SK-N-SH (cell line): ENCODE measurements at regions not wholly inside any gene's neighbourhood (a gene's known extent, or its start where the extent isn't known, plus 50 kb on each side); places are given as distances from the start of the nearest gene placed in this dataset.

ENCODE experiments used
- CTCF ChIA-PET: fragments of 300-600, 350-600 bp; formaldehyde crosslinking; extraction: SDS; loops from one replicate; lab custom pipeline; 2021; lab: Yijun Ruan, JAX
- POLR2A ChIA-PET: fragments of 350-600 bp; sonication (Branson Sonifier 250); formaldehyde crosslinking; extraction: SDS; loops from one replicate; lab custom pipeline; 2020; ENCODE audit warnings: antibody characterized with exemption, inconsistent platforms; lab: Yijun Ruan, JAX
- DNase-seq: peaks from one replicate; pipeline ENCODE4 v3.0.0; 2012
- H2AFZ ChIP-seq: fragments of 200-600 bp; sonication (generic); 2 replicates; pipeline ENCODE4 v1.8.1; 2016; ENCODE audit warnings: antibody characterized with exemption, mild to moderate bottlenecking, low read depth
- H3F3A ChIP-seq: fragments of 200-600 bp; sonication (generic); replicated peaks from 2 replicates; pipeline ENCODE3; 2016; ENCODE audit warnings: antibody characterized with exemption, mild to moderate bottlenecking; ENCODE audit not compliant: insufficient read depth
- H3K27ac ChIP-seq, 2 experiments: fragments of 200-500 bp in 1 of 2; fragments of 200-600 bp in 1 of 2; sonication (Bioruptor generic) in 1 of 2; sonication (generic), shearing (Covaris generic) in 1 of 2; 2 replicates each; pipeline versions ENCODE4 v1.5.1 to v1.6.1; 2014 to 2016; ENCODE audit warnings: low read depth in 2 of 2, inconsistent platforms in 1 of 2, low read length in 1 of 2, mild to moderate bottlenecking in 1 of 2, mixed read lengths in 1 of 2
- H3K27me3 ChIP-seq: fragments of 200-600 bp; sonication (generic), shearing (Covaris generic); 2 replicates; pipeline ENCODE4 v1.6.1; 2016; ENCODE audit warnings: mixed run types; ENCODE audit not compliant: insufficient read depth
- H3K36me3 ChIP-seq, 2 experiments: fragments of 200-500 bp in 1 of 2; fragments of 200-600 bp in 1 of 2; sonication (Bioruptor generic) in 1 of 2; sonication (generic) in 1 of 2; replicated peaks in 1 of 2; 2 replicates each; pipeline versions ENCODE3 to v1.5.1; 2014 to 2016; ENCODE audit warnings: low read length in 1 of 2, mild to moderate bottlenecking in 1 of 2; ENCODE audit not compliant: insufficient read depth in 2 of 2, control insufficient read depth in 1 of 2
- H3K4me1 ChIP-seq, 2 experiments: fragments of 200-500 bp in 1 of 2; fragments of 200-600 bp in 1 of 2; sonication (Bioruptor generic) in 1 of 2; sonication (generic), shearing (Covaris generic) in 1 of 2; 2 replicates each; pipeline versions ENCODE4 v1.5.1 to v1.6.1; 2014 to 2016; ENCODE audit warnings: low read depth in 1 of 2, low read length in 1 of 2, mixed run types in 1 of 2; ENCODE audit not compliant: insufficient read depth in 2 of 2, control insufficient read depth in 1 of 2
- H3K4me2 ChIP-seq: fragments of 200-600 bp; sonication (generic), shearing (Covaris generic); 2 replicates; pipeline ENCODE4 v1.6.1; 2017; ENCODE audit warnings: mixed run types
- H3K4me3 ChIP-seq, 2 experiments: fragments of 200-500 bp in 1 of 2; fragments of 200-600 bp in 1 of 2; sonication (Bioruptor generic) in 1 of 2; sonication (generic), shearing (Covaris generic) in 1 of 2; 2 replicates each; pipeline versions ENCODE4 v1.5.1 to v1.8.1; 2014 to 2016; ENCODE audit warnings: low read depth in 2 of 2, inconsistent platforms in 1 of 2, low read length in 1 of 2, mild to moderate bottlenecking in 1 of 2, mixed read lengths in 1 of 2, moderate library complexity in 1 of 2
- H3K79me2 ChIP-seq: fragments of 200-600 bp; sonication (generic); 2 replicates; pipeline ENCODE4 v1.8.1; 2017; ENCODE audit warnings: mild to moderate bottlenecking; ENCODE audit not compliant: insufficient read depth
- H3K9ac ChIP-seq: fragments of 200-600 bp; sonication (generic); 2 replicates; pipeline ENCODE4 v1.6.1; 2017; ENCODE audit warnings: mixed run types
- H3K9me2 ChIP-seq: fragments of 200-600 bp; sonication (generic); 2 replicates; pipeline ENCODE4 v1.6.1; 2017; ENCODE audit warnings: mixed run types
- H3K9me3 ChIP-seq: fragments of 200-600 bp; sonication (generic); 2 replicates; pipeline ENCODE4 v1.6.1; 2017; ENCODE audit warnings: mixed run types, mild to moderate bottlenecking, moderate library complexity
- H4K20me1 ChIP-seq: fragments of 200-600 bp; sonication (generic); 2 replicates; pipeline ENCODE4 v1.6.1; 2017; ENCODE audit warnings: mild to moderate bottlenecking, mixed run types; ENCODE audit not compliant: insufficient read depth
- EP300 ChIP-seq, 2 experiments: IDR thresholded peaks; 2 replicates each; pipeline versions ENCODE4 v1.4.0 to v1.6.1; 2012; ENCODE audit warnings: borderline replicate concordance in 1 of 2, low read depth in 1 of 2, low read length in 1 of 2
- FOSL2 ChIP-seq: IDR thresholded peaks from 2 replicates; pipeline ENCODE4 v1.4.0; 2012; ENCODE audit warnings: low read depth, mild to moderate bottlenecking, moderate library complexity, borderline replicate concordance
- GATA2 ChIP-seq: sonication (generic); formaldehyde crosslinking; IDR thresholded peaks from 2 replicates; pipeline ENCODE4 v1.5.0; 2020; ENCODE audit warnings: mild to moderate bottlenecking, missing genetic modification reagents
- POLR2AphosphoS5 ChIP-seq: IDR thresholded peaks from 2 replicates; pipeline ENCODE4 v1.6.1; 2012; ENCODE audit warnings: low read depth, low read length
- SIN3A ChIP-seq: IDR thresholded peaks from 2 replicates; pipeline ENCODE4 v1.6.1; 2012; ENCODE audit warnings: low read depth, mild to moderate bottlenecking, low read length, moderate library complexity, borderline replicate concordance
- TAF1 ChIP-seq: IDR thresholded peaks from 2 replicates; pipeline ENCODE4 v1.6.1; 2012; ENCODE audit warnings: low read depth, mild to moderate bottlenecking, low read length, moderate library complexity, borderline replicate concordance
- WGBS: methylation state at CpG from one replicate; pipeline ENCODE4 v1.1.6; 2017; ENCODE audit warnings: low lambda C conversion rate; 5-methylcytosine and 5-hydroxymethylcytosine counted together
- TF ChIP-seq, protein P1 (sequence below): IDR thresholded peaks from 2 replicates; pipeline ENCODE4 v1.6.1; 2012; ENCODE audit warnings: mild to moderate bottlenecking, low read depth, low read length, moderate library complexity
- TF ChIP-seq, protein P2 (sequence below): fragments of 200-600 bp; sonication (generic); IDR thresholded peaks from 2 replicates; pipeline ENCODE4 v1.6.1; 2017; ENCODE audit warnings: antibody characterized with exemption, mild to moderate bottlenecking, moderate library complexity
- TF ChIP-seq, protein P3 (sequence below): IDR thresholded peaks from 2 replicates; pipeline ENCODE4; 2012
- TF ChIP-seq, protein P4 (sequence below): IDR thresholded peaks from 2 replicates; pipeline ENCODE4 v1.4.0; 2012; ENCODE audit warnings: low read depth
- TF ChIP-seq, protein P5 (sequence below): fragments of 150-350 bp; IDR thresholded peaks from 2 replicates; pipeline ENCODE4 v1.6.1; 2016; ENCODE audit warnings: mild to moderate bottlenecking, low read depth, low read length

DNA sequence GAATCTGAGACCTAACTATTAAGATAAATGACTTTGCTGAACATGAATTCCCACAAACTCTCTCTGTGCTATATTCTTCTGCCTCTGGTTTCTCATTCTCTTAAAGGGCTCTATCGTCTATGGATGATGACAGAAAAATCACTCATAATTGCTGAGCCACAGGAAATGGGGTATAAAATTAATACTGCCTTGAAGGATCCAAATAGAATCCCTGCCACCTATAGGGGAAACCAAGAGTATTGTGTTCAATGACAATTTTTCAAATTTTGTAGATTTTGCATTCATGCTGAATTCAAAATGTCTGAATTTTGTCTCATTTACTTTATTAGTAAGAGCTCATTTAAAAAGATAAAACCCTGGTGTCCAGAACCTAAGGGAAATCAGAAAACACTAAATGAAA lies 235.8 kb downstream of the RBM43 start (continued):
- TF ChIP-seq EP300 (IDR thresholded peaks at IDR 0.05; ENCODE audit: borderline replicate concordance in 1 of 2, low read depth in 1 of 2, low read length in 1 of 2) (no peak), POLR2AphosphoS5 (no peak)
- TF ChIP-seq, protein P1, sequence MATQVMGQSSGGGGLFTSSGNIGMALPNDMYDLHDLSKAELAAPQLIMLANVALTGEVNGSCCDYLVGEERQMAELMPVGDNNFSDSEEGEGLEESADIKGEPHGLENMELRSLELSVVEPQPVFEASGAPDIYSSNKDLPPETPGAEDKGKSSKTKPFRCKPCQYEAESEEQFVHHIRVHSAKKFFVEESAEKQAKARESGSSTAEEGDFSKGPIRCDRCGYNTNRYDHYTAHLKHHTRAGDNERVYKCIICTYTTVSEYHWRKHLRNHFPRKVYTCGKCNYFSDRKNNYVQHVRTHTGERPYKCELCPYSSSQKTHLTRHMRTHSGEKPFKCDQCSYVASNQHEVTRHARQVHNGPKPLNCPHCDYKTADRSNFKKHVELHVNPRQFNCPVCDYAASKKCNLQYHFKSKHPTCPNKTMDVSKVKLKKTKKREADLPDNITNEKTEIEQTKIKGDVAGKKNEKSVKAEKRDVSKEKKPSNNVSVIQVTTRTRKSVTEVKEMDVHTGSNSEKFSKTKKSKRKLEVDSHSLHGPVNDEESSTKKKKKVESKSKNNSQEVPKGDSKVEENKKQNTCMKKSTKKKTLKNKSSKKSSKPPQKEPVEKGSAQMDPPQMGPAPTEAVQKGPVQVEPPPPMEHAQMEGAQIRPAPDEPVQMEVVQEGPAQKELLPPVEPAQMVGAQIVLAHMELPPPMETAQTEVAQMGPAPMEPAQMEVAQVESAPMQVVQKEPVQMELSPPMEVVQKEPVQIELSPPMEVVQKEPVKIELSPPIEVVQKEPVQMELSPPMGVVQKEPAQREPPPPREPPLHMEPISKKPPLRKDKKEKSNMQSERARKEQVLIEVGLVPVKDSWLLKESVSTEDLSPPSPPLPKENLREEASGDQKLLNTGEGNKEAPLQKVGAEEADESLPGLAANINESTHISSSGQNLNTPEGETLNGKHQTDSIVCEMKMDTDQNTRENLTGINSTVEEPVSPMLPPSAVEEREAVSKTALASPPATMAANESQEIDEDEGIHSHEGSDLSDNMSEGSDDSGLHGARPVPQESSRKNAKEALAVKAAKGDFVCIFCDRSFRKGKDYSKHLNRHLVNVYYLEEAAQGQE, result no peak

DNA sequence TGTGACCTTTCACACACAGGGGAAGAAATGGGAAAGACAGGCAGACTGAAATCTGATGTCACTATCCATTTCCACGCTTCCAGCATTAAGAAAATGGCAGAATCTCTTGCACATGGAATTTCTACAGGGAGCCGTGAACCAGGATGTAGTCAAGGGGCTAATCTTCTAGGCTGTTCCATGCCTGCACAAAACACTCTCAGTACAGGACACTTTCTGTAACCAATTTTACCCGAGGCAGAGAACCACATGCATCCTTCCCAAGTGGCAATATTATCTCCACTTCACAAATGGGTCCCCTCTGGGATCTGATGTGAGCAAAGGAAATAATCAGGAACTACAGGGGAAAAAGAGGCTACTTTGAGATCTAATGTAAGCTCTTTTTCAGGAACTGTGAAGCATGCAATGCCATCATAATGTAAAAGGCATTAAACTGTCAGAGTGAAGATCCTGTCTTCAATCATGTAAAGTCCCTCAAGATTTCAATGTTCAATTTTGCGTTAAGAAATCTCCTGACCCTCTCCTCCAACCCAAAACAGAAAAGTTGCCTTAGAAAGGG lies 236.9 kb downstream of the RBM43 start:
- DNase-seq, result no peak
- TF ChIP-seq TAF1, result no peak
- TF ChIP-seq, protein P2, sequence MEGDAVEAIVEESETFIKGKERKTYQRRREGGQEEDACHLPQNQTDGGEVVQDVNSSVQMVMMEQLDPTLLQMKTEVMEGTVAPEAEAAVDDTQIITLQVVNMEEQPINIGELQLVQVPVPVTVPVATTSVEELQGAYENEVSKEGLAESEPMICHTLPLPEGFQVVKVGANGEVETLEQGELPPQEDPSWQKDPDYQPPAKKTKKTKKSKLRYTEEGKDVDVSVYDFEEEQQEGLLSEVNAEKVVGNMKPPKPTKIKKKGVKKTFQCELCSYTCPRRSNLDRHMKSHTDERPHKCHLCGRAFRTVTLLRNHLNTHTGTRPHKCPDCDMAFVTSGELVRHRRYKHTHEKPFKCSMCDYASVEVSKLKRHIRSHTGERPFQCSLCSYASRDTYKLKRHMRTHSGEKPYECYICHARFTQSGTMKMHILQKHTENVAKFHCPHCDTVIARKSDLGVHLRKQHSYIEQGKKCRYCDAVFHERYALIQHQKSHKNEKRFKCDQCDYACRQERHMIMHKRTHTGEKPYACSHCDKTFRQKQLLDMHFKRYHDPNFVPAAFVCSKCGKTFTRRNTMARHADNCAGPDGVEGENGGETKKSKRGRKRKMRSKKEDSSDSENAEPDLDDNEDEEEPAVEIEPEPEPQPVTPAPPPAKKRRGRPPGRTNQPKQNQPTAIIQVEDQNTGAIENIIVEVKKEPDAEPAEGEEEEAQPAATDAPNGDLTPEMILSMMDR, result no peak
- no peak for TF ChIP-seq EP300 (IDR thresholded peaks at IDR 0.05; ENCODE audit: borderline replicate concordance in 1 of 2, low read depth in 1 of 2, low read length in 1 of 2)
- TF ChIP-seq FOSL2, result no peak
- TF ChIP-seq SIN3A, result no peak
- TF ChIP-seq, protein P3, sequence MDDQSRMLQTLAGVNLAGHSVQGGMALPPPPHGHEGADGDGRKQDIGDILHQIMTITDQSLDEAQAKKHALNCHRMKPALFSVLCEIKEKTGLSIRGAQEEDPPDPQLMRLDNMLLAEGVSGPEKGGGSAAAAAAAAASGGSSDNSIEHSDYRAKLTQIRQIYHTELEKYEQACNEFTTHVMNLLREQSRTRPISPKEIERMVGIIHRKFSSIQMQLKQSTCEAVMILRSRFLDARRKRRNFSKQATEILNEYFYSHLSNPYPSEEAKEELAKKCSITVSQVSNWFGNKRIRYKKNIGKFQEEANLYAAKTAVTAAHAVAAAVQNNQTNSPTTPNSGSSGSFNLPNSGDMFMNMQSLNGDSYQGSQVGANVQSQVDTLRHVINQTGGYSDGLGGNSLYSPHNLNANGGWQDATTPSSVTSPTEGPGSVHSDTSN, result no peak
- TF ChIP-seq, protein P4, sequence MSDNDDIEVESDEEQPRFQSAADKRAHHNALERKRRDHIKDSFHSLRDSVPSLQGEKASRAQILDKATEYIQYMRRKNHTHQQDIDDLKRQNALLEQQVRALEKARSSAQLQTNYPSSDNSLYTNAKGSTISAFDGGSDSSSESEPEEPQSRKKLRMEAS, result no peak
- TF ChIP-seq, protein P5, sequence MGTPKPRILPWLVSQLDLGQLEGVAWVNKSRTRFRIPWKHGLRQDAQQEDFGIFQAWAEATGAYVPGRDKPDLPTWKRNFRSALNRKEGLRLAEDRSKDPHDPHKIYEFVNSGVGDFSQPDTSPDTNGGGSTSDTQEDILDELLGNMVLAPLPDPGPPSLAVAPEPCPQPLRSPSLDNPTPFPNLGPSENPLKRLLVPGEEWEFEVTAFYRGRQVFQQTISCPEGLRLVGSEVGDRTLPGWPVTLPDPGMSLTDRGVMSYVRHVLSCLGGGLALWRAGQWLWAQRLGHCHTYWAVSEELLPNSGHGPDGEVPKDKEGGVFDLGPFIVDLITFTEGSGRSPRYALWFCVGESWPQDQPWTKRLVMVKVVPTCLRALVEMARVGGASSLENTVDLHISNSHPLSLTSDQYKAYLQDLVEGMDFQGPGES, result no peak
- no peak for TF ChIP-seq GATA2 (CRISPR knock-in tag)
- TF ChIP-seq POLR2AphosphoS5, result no peak
- POLR2A ChIA-PET, result no interaction called here
- Histone ChIP-seq H3K79me2 (no peaks in the 10 kb centered on the region), H3F3A (no peaks in the 10 kb centered on the region), H3K4me1 (peaks cover 0 to 4% of the 10 kb centered on the region in 2 experiments; a peak in 2 of 4 replicates), H4K20me1 (no peaks in the 10 kb centered on the region), H3K9ac (no peak overlapping the region), H2AFZ (no peak overlapping the region), H3K27ac (no peak overlapping the region), H3K9me2 (no peaks in the 10 kb centered on the region), H3K36me3 (no peaks in the 10 kb centered on the region), H3K4me2 (no peak overlapping the region), H3K27me3 (no peaks in the 10 kb centered on the region), H3K9me3 (no peaks in the 10 kb centered on the region), H3K4me3 (no peak overlapping the region)
- WGBS, result 15% methylated on average over 3 of the region's 4 CpGs
- CTCF ChIA-PET, result no interaction called here
